GM12872 (cell line): ENCODE measurements at regions not wholly inside any gene's neighbourhood (a gene's known extent, or its start where the extent isn't known, plus 50 kb on each side); places are given as distances from the start of the nearest gene placed in this dataset.

Experiments used
- CTCF ChIP-seq: IDR thresholded peaks from 3 replicates; pipeline ENCODE4 v1.5.1; 2011; ENCODE audit warnings: low read depth, mild to moderate bottlenecking, low read length, moderate library complexity; ENCODE audit not compliant: insufficient read depth

GRCh38 chr2:192499476-192499875 is 304.7 kb upstream of the TMEFF2 start:
- no peak for TF ChIP-seq CTCF

GRCh38 chr2:192498747-192499146 is 304.0 kb upstream of the TMEFF2 start:
- no peak for TF ChIP-seq CTCF

- no peak for TF ChIP-seq CTCF
Observed at GRCh38 chr2:192487636-192488035, 292.9 kb upstream of the TMEFF2 start.

GRCh38 chr2:192484903-192485302 is 290.2 kb upstream of the TMEFF2 start:
- no peak for TF ChIP-seq CTCF

GRCh38 chr2:192480984-192481383 is 286.3 kb upstream of the TMEFF2 start:
- TF ChIP-seq CTCF: no peak

- TF ChIP-seq CTCF: no peak
Observed at GRCh38 chr2:192473331-192473730, 278.6 kb upstream of the TMEFF2 start.

- TF ChIP-seq CTCF: no peak
Observed at GRCh38 chr2:192471982-192472381, 277.2 kb upstream of the TMEFF2 start.

- TF ChIP-seq CTCF: no peak
Observed at GRCh38 chr2:192469612-192470011, 274.9 kb upstream of the TMEFF2 start.
